ENCODE measurements at regions not wholly inside any gene's neighbourhood (a gene's known extent, or its start where the extent isn't known, plus 50 kb on each side); places are given as distances from the start of the nearest gene placed in this dataset.

- no peak for DNase-seq
- intact Hi-C loops (cut with micrococcal nuclease), result no loop called here
- no peaks in the 10 kb centered on the region for H3K4me1 ChIP-seq
- no peak overlapping the region for H3K27ac ChIP-seq (replicated peaks)
- peaks cover 18% of the 10 kb centered on the region for H3K27me3 ChIP-seq (ENCODE audit: low read depth)
- no peaks in the 10 kb centered on the region for H3K36me3 ChIP-seq
- H3K4me3 ChIP-seq, result no peak overlapping the region
- H3K9me3 ChIP-seq (replicated peaks), result no peaks in the 10 kb centered on the region
- no peak for TF ChIP-seq CTCF (IDR thresholded peaks at IDR 0.05; ENCODE audit: borderline replicate concordance)
Observed at GRCh38 chr12:3438401-3438800, 52.6 kb upstream of the PRMT8 start.
